Heart right ventricle (tissue), 16 donors: ENCODE measurements at regions not wholly inside any gene's neighbourhood (a gene's known extent, or its start where the extent isn't known, plus 50 kb on each side); places are given as distances from the start of the nearest gene placed in this dataset.

Source experiments
- ATAC-seq, 8 donors: fragments of 200-7000 bp; cut with Tn5 transposase; one replicate each; pipeline ENCODE4 v1.9.1; 2020; ENCODE audit warnings: mild to moderate bottlenecking in 8 of 8, moderate library complexity in 8 of 8, moderate number of reproducible peaks in 1 of 8
- DNase-seq, 2 donors: peaks; one replicate each; pipeline ENCODE4 v3.0.0-alpha.2; 2020
- H3K27ac ChIP-seq, 10 donors: fragments of 200-600 bp; sonication (generic) in 2 of 10; one replicate each; pipeline versions ENCODE4 v1.5.0 to v1.8.0; 2020 to 2022; ENCODE audit warnings: mild to moderate bottlenecking in 3 of 10
- H3K27me3 ChIP-seq, 7 donors: fragments of 200-600 bp; one replicate each; pipeline ENCODE4 v1.8.0; 2021 to 2022; ENCODE audit warnings: mild to moderate bottlenecking in 2 of 7
- H3K36me3 ChIP-seq, 9 donors: fragments of 200-600 bp; sonication (generic) in 1 of 9; one replicate each; pipeline versions ENCODE4 v1.5.0 to v1.8.0; 2020 to 2022; ENCODE audit warnings: mild to moderate bottlenecking in 2 of 9
- H3K4me1 ChIP-seq, 9 donors: fragments of 200-600 bp; sonication (generic) in 1 of 9; one replicate each; pipeline versions ENCODE4 v1.5.0 to v1.8.0; 2020 to 2022; ENCODE audit warnings: mild to moderate bottlenecking in 4 of 9
- H3K4me3 ChIP-seq, 10 donors: fragments of 200-600 bp; sonication (generic) in 2 of 10; one replicate each; pipeline versions ENCODE4 v1.5.0 to v1.8.0; 2020 to 2022; ENCODE audit warnings: mild to moderate bottlenecking in 7 of 10, moderate library complexity in 2 of 10
- H3K9me3 ChIP-seq, 11 donors: fragments of 200-600 bp in 10 of 11; sonication (generic) in 2 of 11; one replicate each; pipeline versions ENCODE4 v1.5.0 to v1.8.0; 2013 to 2022; ENCODE audit warnings: mild to moderate bottlenecking in 2 of 11, control low read depth in 1 of 11, moderate library complexity in 1 of 11
- CTCF ChIP-seq, 9 donors: fragments of 200-600 bp; sonication (generic) in 2 of 9; IDR thresholded peaks; one replicate each; pipeline versions ENCODE4 v1.5.0 to v1.8.0; 2021 to 2022; ENCODE audit warnings: antibody characterized with exemption in 9 of 9, mild to moderate bottlenecking in 5 of 9, moderate library complexity in 1 of 9
- WGBS, 2 donors: extraction: QIAGEN DNeasy Blood & Tissue Kit; methylation state at CpG; one replicate each; pipeline ENCODE4 v1.1.7; 2013; ENCODE audit warnings: inconsistent platforms in 1 of 2; 5-methylcytosine and 5-hydroxymethylcytosine counted together
- intact Hi-C, 10 donors: fragments of 100-400 bp; cut with DNase I; formaldehyde crosslinking; loops; one replicate each; pipeline versions ENCODE4 v1.11.1 to v1.14.2; 2022
- donor health status: Arrhythmogenic right ventricular cardiomyopathy.
- donor health status: ischemic (EF 13 %, LVEDD 7.1; RV severe dilation, severe dysfunction).
- donor health status: healthy with polysubstance abuse.
- donor health status: DM: no; HTN: yes; CAD: no.
- donor health status: DM: no; HTN: no; CAD: no.
- donor health status: ischemic (EF 25% LVEDD 6.9; RV normal size, moderate dysfunction).
- donor health status: ischemic (EF 25% LVEDD 5.7; RV mildly dilated, moderate dysfunction).
- donor health status: healthy.
- donor health status: DM: yes; HTN: yes; CAD: no.
- donor health status: Ischemic cardiomyopathy.
- donor health status: ischemic (EF 35%, LVEDD 5.7; RV mildly dilated, moderate dysfunction).
- donor health status: nonischemic (EF 11% LVEDD 7.7; RV severe dilation, severe dysfunction).
- donor health status: DM: yes; HTN: yes; CAD: no.
- donor health status: PGD.
- donor health status: ischemic (EF 29% LVEDD 5.4; RV normal size, mild dysfunction).
- donor health status: nonischemic (EF 23%, LVEDD 6.1; RV moderate dilation, normal function).

- WGBS, 2 donors, result 73 to 82% methylated on average over 1 of the region's 1 CpG
- H3K36me3 ChIP-seq, result no peaks in the 10 kb centered on the region
- DNase-seq, result no peak
- H3K27ac ChIP-seq, result no peak overlapping the region
- H3K4me3 ChIP-seq, result no peak overlapping the region
- ATAC-seq, result no peak
- intact Hi-C loops, result no loop called here
- H3K9me3 ChIP-seq, result peaks cover 0 to 25% (median 0%) of the 10 kb centered on the region in 11 donors
- H3K27me3 ChIP-seq, result no peaks in the 10 kb centered on the region
- no peaks in the 10 kb centered on the region for H3K4me1 ChIP-seq
- no peak for TF ChIP-seq CTCF (IDR thresholded peaks at IDR 0.05)
Observed at GRCh38 chr1:75023005-75023404, 111.2 kb upstream of the LHX8 start.

GRCh38 chr1:75034376-75034775 lies 99.8 kb upstream of the LHX8 start:
- intact Hi-C loops, result no loop called here
- Histone ChIP-seq H3K27me3 (no peaks in the 10 kb centered on the region), H3K4me3 (no peak overlapping the region), H3K4me1 (no peaks in the 10 kb centered on the region), H3K27ac (no peak overlapping the region), H3K9me3 (peaks cover 0 to 80% (median 19%) of the 10 kb centered on the region in 11 donors), H3K36me3 (no peaks in the 10 kb centered on the region)
- no peak for ATAC-seq
- TF ChIP-seq CTCF (IDR thresholded peaks at IDR 0.05), result no peak
- 59% methylated on average over 3 of the region's 3 CpGs for WGBS, 2 donors
- DNase-seq, result no peak

- Histone ChIP-seq H3K4me1 (no peaks in the 10 kb centered on the region), H3K27ac (no peak overlapping the region), H3K36me3 (no peaks in the 10 kb centered on the region), H3K9me3 (peaks cover 0 to 80% (median 26%) of the 10 kb centered on the region in 11 donors), H3K4me3 (no peak overlapping the region), H3K27me3 (no peaks in the 10 kb centered on the region)
- no peak for TF ChIP-seq CTCF (IDR thresholded peaks at IDR 0.05)
- intact Hi-C loops, result no loop called here
- 76 to 81% methylated on average over 4 of the region's 4 CpGs for WGBS, 2 donors
- ATAC-seq (no peak), DNase-seq (no peak)
Observed at GRCh38 chr1:75035536-75035935, 98.7 kb upstream of the LHX8 start.

- H3K4me1 ChIP-seq, result no peaks in the 10 kb centered on the region
- ATAC-seq (no peak), DNase-seq (no peak)
- intact Hi-C loops, result no loop called here
- H3K9me3 ChIP-seq, result peaks cover 0 to 34% (median 0%) of the 10 kb centered on the region in 11 donors
- 38 to 49% methylated on average over 2 of the region's 2 CpGs for WGBS, 2 donors
- H3K27ac ChIP-seq, result no peak overlapping the region
- no peaks in the 10 kb centered on the region for H3K36me3 ChIP-seq
- H3K27me3 ChIP-seq, result no peaks in the 10 kb centered on the region
- TF ChIP-seq CTCF (IDR thresholded peaks at IDR 0.05), result no peak
- no peak overlapping the region for H3K4me3 ChIP-seq
Observed at GRCh38 chr1:75053207-75053606, 81.0 kb upstream of the LHX8 start.

GRCh38 chr1:75058424-75058823 lies 75.8 kb upstream of the LHX8 start:
- H3K4me1 ChIP-seq, result no peaks in the 10 kb centered on the region
- H3K9me3 ChIP-seq, result peaks cover 0 to 49% (median under 1%) of the 10 kb centered on the region in 11 donors
- ATAC-seq (no peak), DNase-seq (no peak)
- no peak overlapping the region for H3K4me3 ChIP-seq
- no peaks in the 10 kb centered on the region for H3K36me3 ChIP-seq
- TF ChIP-seq CTCF (IDR thresholded peaks at IDR 0.05), result no peak
- no peak overlapping the region for H3K27ac ChIP-seq
- H3K27me3 ChIP-seq, result no peaks in the 10 kb centered on the region
- intact Hi-C loops, result no loop called here
